Thyroid gland (tissue), 4 donors: ENCODE measurements at regions not wholly inside any gene's neighbourhood (a gene's known extent, or its start where the extent isn't known, plus 50 kb on each side); places are given as distances from the start of the nearest gene placed in this dataset.

ENCODE experiments used
- CTCF ChIP-seq, 6 experiments: fragments of 200-600 bp in 3 of 6; fragments of 450-650 bp in 3 of 6; sonication (generic) in 3 of 6; IDR thresholded peaks; one replicate each; pipeline ENCODE4 v1.5.1; 2016 to 2019; ENCODE audit warnings: antibody characterized with exemption in 6 of 6, mild to moderate bottlenecking in 2 of 6, inconsistent platforms in 1 of 6, moderate library complexity in 1 of 6
- POLR2A ChIP-seq, 2 donors: fragments of 450-650 bp; IDR thresholded peaks; one replicate each; pipeline ENCODE4 v1.6.1; 2017; ENCODE audit warnings: antibody characterized with exemption in 2 of 2, mild to moderate bottlenecking in 2 of 2, moderate library complexity in 1 of 2

DNA sequence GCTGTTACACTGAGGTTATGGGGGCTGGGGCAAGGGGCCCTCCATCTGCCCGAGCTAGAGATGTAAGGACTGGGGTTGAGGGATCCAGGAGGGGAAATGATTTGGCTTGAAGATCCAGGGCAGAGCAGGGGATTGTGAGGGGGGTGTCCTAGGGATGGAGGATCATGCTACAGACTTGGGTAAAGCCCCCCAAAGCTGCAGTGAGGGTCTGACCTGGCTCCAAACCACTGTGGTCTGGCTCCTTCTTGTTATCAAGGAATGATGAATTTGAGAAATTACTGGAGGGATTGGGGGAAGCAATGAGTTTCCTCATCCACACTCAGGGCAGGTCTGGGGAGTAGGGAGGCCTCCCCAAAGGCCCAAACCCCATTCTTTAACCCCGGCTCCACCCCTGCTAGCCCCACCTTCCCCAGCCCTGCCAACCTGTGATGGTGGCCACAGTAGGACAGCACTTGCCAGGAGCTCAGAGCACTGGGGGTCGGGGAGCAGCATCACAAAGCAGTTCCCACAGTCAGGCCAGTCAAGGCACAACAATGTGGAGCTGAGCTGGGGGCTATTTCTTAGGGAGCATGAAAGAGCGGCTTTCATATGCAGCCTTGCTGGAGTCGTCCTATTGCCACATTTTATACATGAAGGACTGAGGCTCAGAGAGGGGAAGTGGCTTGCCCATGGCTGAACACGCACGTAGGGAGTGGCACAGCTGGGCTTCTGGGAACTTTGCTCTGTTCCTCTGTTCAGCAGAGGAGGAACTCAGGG lies 165.5 kb downstream of the EFNB1 start:
- no peak for TF ChIP-seq CTCF (IDR thresholded peaks at IDR 0.05)
- no peak for TF ChIP-seq POLR2A (IDR thresholded peaks at IDR 0.05)
